Esophagus (tissue), 2 donors: ENCODE measurements at regions not wholly inside any gene's neighbourhood (a gene's known extent, or its start where the extent isn't known, plus 50 kb on each side); places are given as distances from the start of the nearest gene placed in this dataset.

ENCODE experiments used
- H3K27ac ChIP-seq, 2 donors: one replicate each; pipeline ENCODE4 v1.5.1; 2013; ENCODE audit warnings: low read depth in 2 of 2, mild to moderate bottlenecking in 2 of 2, inconsistent platforms in 1 of 2, low read length in 1 of 2, moderate library complexity in 1 of 2
- H3K27me3 ChIP-seq, 2 donors: one replicate each; pipeline ENCODE4 v1.6.1; 2013; ENCODE audit warnings: low read length in 2 of 2, control low read depth in 1 of 2, mild to moderate bottlenecking in 1 of 2; ENCODE audit not compliant: insufficient read depth in 2 of 2, control insufficient read depth in 1 of 2
- H3K36me3 ChIP-seq, 2 donors: one replicate each; pipeline ENCODE4 v1.6.1; 2013; ENCODE audit warnings: low read length in 1 of 2; ENCODE audit not compliant: control insufficient read depth in 2 of 2, insufficient read depth in 2 of 2
- H3K4me1 ChIP-seq, 2 donors: one replicate each; pipeline ENCODE4 v1.6.1; 2013; ENCODE audit warnings: low read length in 1 of 2; ENCODE audit not compliant: control insufficient read depth in 2 of 2, insufficient read depth in 2 of 2
- H3K4me3 ChIP-seq, 2 donors: one replicate each; pipeline ENCODE4 v1.5.1; 2013; ENCODE audit warnings: low read length in 2 of 2, mild to moderate bottlenecking in 2 of 2, low read depth in 1 of 2, moderate library complexity in 1 of 2
- H3K9me3 ChIP-seq, 2 donors: one replicate each; pipeline ENCODE4 v1.6.1; 2013; ENCODE audit warnings: mild to moderate bottlenecking in 2 of 2, low read depth in 1 of 2, low read length in 1 of 2, moderate library complexity in 1 of 2; ENCODE audit not compliant: control insufficient read depth in 2 of 2, insufficient read depth in 1 of 2
- WGBS, 2 donors: extraction: QIAGEN DNeasy Blood & Tissue Kit; methylation state at CpG; one replicate each; pipeline ENCODE4 v1.1.7; 2013; 5-methylcytosine and 5-hydroxymethylcytosine counted together
- donor health status: healthy with polysubstance abuse.
- donor health status: Bipolar disorder and iron deficiency.

GRCh38 chr7:113787106-113787505 is 131.7 kb downstream of the PPP1R3A start:
- WGBS, 2 donors = 76 to 79% methylated on average over 2 of the region's 2 CpGs
- Histone ChIP-seq H3K27ac (no peak overlapping the region), H3K36me3 (no peaks in the 10 kb centered on the region), H3K27me3 (no peaks in the 10 kb centered on the region), H3K9me3 (no peaks in the 10 kb centered on the region), H3K4me3 (no peak overlapping the region), H3K4me1 (no peaks in the 10 kb centered on the region)

GRCh38 chr7:113784956-113785355 is 133.9 kb downstream of the PPP1R3A start:
- Histone ChIP-seq H3K9me3 (no peaks in the 10 kb centered on the region), H3K27ac (no peak overlapping the region), H3K4me3 (no peak overlapping the region), H3K36me3 (no peaks in the 10 kb centered on the region), H3K27me3 (no peaks in the 10 kb centered on the region), H3K4me1 (no peaks in the 10 kb centered on the region)
- WGBS, 2 donors = 81 to 90% methylated on average over 3 of the region's 3 CpGs

GRCh38 chr7:113784316-113784715 is 134.5 kb downstream of the PPP1R3A start:
- Histone ChIP-seq H3K9me3 (no peaks in the 10 kb centered on the region), H3K27me3 (no peaks in the 10 kb centered on the region), H3K36me3 (no peaks in the 10 kb centered on the region), H3K4me1 (no peaks in the 10 kb centered on the region), H3K4me3 (no peak overlapping the region), H3K27ac (no peak overlapping the region)
- WGBS, 2 donors = 62 to 66% methylated on average over 2 of the region's 2 CpGs

- Histone ChIP-seq H3K27me3 (no peaks in the 10 kb centered on the region), H3K27ac (no peak overlapping the region), H3K9me3 (no peaks in the 10 kb centered on the region), H3K4me3 (no peak overlapping the region), H3K36me3 (no peaks in the 10 kb centered on the region), H3K4me1 (no peaks in the 10 kb centered on the region)
- 89 to 94% methylated on average over 4 of the region's 4 CpGs for WGBS, 2 donors
These were observed 135.4 kb downstream of the PPP1R3A start for GRCh38 chr7:113783403-113783802.

- H3K36me3 ChIP-seq = no peaks in the 10 kb centered on the region
- no peak overlapping the region for H3K27ac ChIP-seq
- H3K27me3 ChIP-seq = no peaks in the 10 kb centered on the region
- H3K9me3 ChIP-seq = no peaks in the 10 kb centered on the region
- 75 to 85% methylated on average over 1 of the region's 1 CpG for WGBS, 2 donors
- no peaks in the 10 kb centered on the region for H3K4me1 ChIP-seq
- H3K4me3 ChIP-seq = no peak overlapping the region
These were observed 143.0 kb downstream of the PPP1R3A start for GRCh38 chr7:113775804-113776203.

GRCh38 chr7:113775401-113775800 is 143.4 kb downstream of the PPP1R3A start:
- Histone ChIP-seq H3K4me1 (no peaks in the 10 kb centered on the region), H3K9me3 (no peaks in the 10 kb centered on the region), H3K4me3 (no peak overlapping the region), H3K27ac (no peak overlapping the region), H3K27me3 (no peaks in the 10 kb centered on the region), H3K36me3 (no peaks in the 10 kb centered on the region)
- WGBS, 2 donors = 43% methylated on average over 1 of the region's 1 CpG

GRCh38 chr7:113774182-113774807 is 144.5 kb downstream of the PPP1R3A start:
- 29 to 35% methylated on average over 3 of the region's 3 CpGs for WGBS, 2 donors
- Histone ChIP-seq H3K4me3 (no peak overlapping the region), H3K9me3 (no peaks in the 10 kb centered on the region), H3K36me3 (no peaks in the 10 kb centered on the region), H3K27ac (no peak overlapping the region), H3K27me3 (no peaks in the 10 kb centered on the region), H3K4me1 (no peaks in the 10 kb centered on the region)

- Histone ChIP-seq H3K36me3 (no peaks in the 10 kb centered on the region), H3K27me3 (no peaks in the 10 kb centered on the region), H3K4me1 (no peaks in the 10 kb centered on the region), H3K9me3 (no peaks in the 10 kb centered on the region), H3K4me3 (no peak overlapping the region), H3K27ac (no peak overlapping the region)
- WGBS, 2 donors = 86 to 87% methylated on average over 12 of the region's 12 CpGs
These were observed 148.6 kb downstream of the PPP1R3A start for GRCh38 chr7:113770146-113770738.

- H3K36me3 ChIP-seq = no peaks in the 10 kb centered on the region
- H3K9me3 ChIP-seq = no peaks in the 10 kb centered on the region
- WGBS, 2 donors = 37 to 58% methylated on average over 1 of the region's 1 CpG
- H3K27ac ChIP-seq = no peak overlapping the region
- no peaks in the 10 kb centered on the region for H3K4me1 ChIP-seq
- no peaks in the 10 kb centered on the region for H3K27me3 ChIP-seq
- H3K4me3 ChIP-seq = no peak overlapping the region
These were observed 150.4 kb downstream of the PPP1R3A start for GRCh38 chr7:113768387-113768786.

- WGBS, 2 donors = 58 to 68% methylated on average over 2 of the region's 2 CpGs
- no peak overlapping the region for H3K4me3 ChIP-seq
- H3K9me3 ChIP-seq = no peaks in the 10 kb centered on the region
- no peaks in the 10 kb centered on the region for H3K4me1 ChIP-seq
- no peaks in the 10 kb centered on the region for H3K36me3 ChIP-seq
- no peaks in the 10 kb centered on the region for H3K27me3 ChIP-seq
- H3K27ac ChIP-seq = no peak overlapping the region
These were observed 154.3 kb downstream of the PPP1R3A start for GRCh38 chr7:113764401-113765035.
